ENCODE measurements at regions not wholly inside any gene's neighbourhood (a gene's known extent, or its start where the extent isn't known, plus 50 kb on each side); places are given as distances from the start of the nearest gene placed in this dataset.

GRCh38 chr3:182514236-182514964, 278.9 kb upstream of the ATP11B start:
- Histone ChIP-seq H4K91ac (ENCODE audit: low read depth, low read length) (no peak overlapping the region), H3K36me3 (ENCODE audit: control insufficient read depth in 1 of 2, insufficient read depth in 2 of 2, low read length in 2 of 2) (no peaks in the 10 kb centered on the region), H3K23ac (ENCODE audit: low read length) (no peak overlapping the region), H2AFZ (ENCODE audit: insufficient read depth, low read length, poor library complexity) (no peak overlapping the region), H3K79me2 (ENCODE audit: control insufficient read depth, insufficient read depth, low read length, poor library complexity) (no peaks in the 10 kb centered on the region), H3K14ac (ENCODE audit: low read length) (no peak overlapping the region), H4K12ac (ENCODE audit: low read depth, low read length) (no peak overlapping the region), H2BK12ac (ENCODE audit: low read length) (no peak overlapping the region), H3K4ac (ENCODE audit: low read depth, low read length) (no peak overlapping the region), H3K18ac (ENCODE audit: low read length) (no peak overlapping the region), H4K8ac (ENCODE audit: low read depth, low read length) (no peak overlapping the region), H3K9ac (ENCODE audit: low read length) (no peak overlapping the region), H3K4me3 (ENCODE audit: low read depth, low read length) (no peak overlapping the region), H3K4me1 (ENCODE audit: control insufficient read depth in 1 of 2, insufficient read depth in 2 of 2, low read length in 2 of 2) (no peaks in the 10 kb centered on the region), H2BK120ac (ENCODE audit: insufficient read depth, low read length, poor library complexity) (no peak overlapping the region), H3K27ac (ENCODE audit: low read depth, low read length) (no peak overlapping the region), H3K27me3 (ENCODE audit: insufficient read depth, low read length) (no peaks in the 10 kb centered on the region), H3K79me1 (ENCODE audit: low read length) (no peaks in the 10 kb centered on the region), H3K9me3 (ENCODE audit: insufficient read depth, low read depth, low read length) (no peaks in the 10 kb centered on the region), H2AK5ac (ENCODE audit: low read length) (no peak overlapping the region), H2BK5ac (ENCODE audit: low read depth, low read length, poor library complexity) (no peak overlapping the region), H3K4me2 (ENCODE audit: low read length) (no peak overlapping the region)
- DNase-seq = no peak
- WGBS (ENCODE audit: extremely low coverage, insufficient coverage, insufficient read length) = no CpG with 5 or more reads among the region's 5 CpGs

GRCh38 chr3:182516597-182517336, 276.5 kb upstream of the ATP11B start:
- Histone ChIP-seq H3K23ac (ENCODE audit: low read length) (no peak overlapping the region), H3K4me1 (ENCODE audit: control insufficient read depth in 1 of 2, insufficient read depth in 2 of 2, low read length in 2 of 2) (no peaks in the 10 kb centered on the region), H3K79me1 (ENCODE audit: low read length) (no peaks in the 10 kb centered on the region), H3K9me3 (ENCODE audit: insufficient read depth, low read depth, low read length) (no peaks in the 10 kb centered on the region), H2BK120ac (ENCODE audit: insufficient read depth, low read length, poor library complexity) (no peak overlapping the region), H4K91ac (ENCODE audit: low read depth, low read length) (no peak overlapping the region), H2AFZ (ENCODE audit: insufficient read depth, low read length, poor library complexity) (no peak overlapping the region), H3K36me3 (ENCODE audit: control insufficient read depth in 1 of 2, insufficient read depth in 2 of 2, low read length in 2 of 2) (no peaks in the 10 kb centered on the region), H3K9ac (ENCODE audit: low read length) (no peak overlapping the region), H3K18ac (ENCODE audit: low read length) (no peak overlapping the region), H3K27me3 (ENCODE audit: insufficient read depth, low read length) (no peaks in the 10 kb centered on the region), H3K4me2 (ENCODE audit: low read length) (no peak overlapping the region), H3K14ac (ENCODE audit: low read length) (no peak overlapping the region), H4K12ac (ENCODE audit: low read depth, low read length) (no peak overlapping the region), H2AK5ac (ENCODE audit: low read length) (no peak overlapping the region), H3K27ac (ENCODE audit: low read depth, low read length) (no peak overlapping the region), H2BK5ac (ENCODE audit: low read depth, low read length, poor library complexity) (no peak overlapping the region), H4K8ac (ENCODE audit: low read depth, low read length) (no peak overlapping the region), H3K4ac (ENCODE audit: low read depth, low read length) (no peak overlapping the region), H3K4me3 (ENCODE audit: low read depth, low read length) (no peak overlapping the region), H2BK12ac (ENCODE audit: low read length) (no peak overlapping the region), H3K79me2 (ENCODE audit: control insufficient read depth, insufficient read depth, low read length, poor library complexity) (no peaks in the 10 kb centered on the region)
- DNase-seq = no peak
- no CpG with 5 or more reads among the region's 6 CpGs for WGBS (ENCODE audit: extremely low coverage, insufficient coverage, insufficient read length)

GRCh38 chr3:182519569-182519968, 273.7 kb upstream of the ATP11B start:
- Histone ChIP-seq H4K12ac (ENCODE audit: low read depth, low read length) (no peak overlapping the region), H3K4me3 (ENCODE audit: low read depth, low read length) (no peak overlapping the region), H4K91ac (ENCODE audit: low read depth, low read length) (no peak overlapping the region), H2BK5ac (ENCODE audit: low read depth, low read length, poor library complexity) (no peak overlapping the region), H3K27ac (ENCODE audit: low read depth, low read length) (no peak overlapping the region), H2BK12ac (ENCODE audit: low read length) (no peak overlapping the region), H3K14ac (ENCODE audit: low read length) (no peak overlapping the region), H3K9ac (ENCODE audit: low read length) (no peak overlapping the region), H3K27me3 (ENCODE audit: insufficient read depth, low read length) (no peaks in the 10 kb centered on the region), H3K4ac (ENCODE audit: low read depth, low read length) (no peak overlapping the region), H3K4me2 (ENCODE audit: low read length) (no peak overlapping the region), H3K4me1 (ENCODE audit: control insufficient read depth in 1 of 2, insufficient read depth in 2 of 2, low read length in 2 of 2) (no peaks in the 10 kb centered on the region), H4K8ac (ENCODE audit: low read depth, low read length) (no peak overlapping the region), H3K18ac (ENCODE audit: low read length) (no peak overlapping the region), H2AK5ac (ENCODE audit: low read length) (no peak overlapping the region), H3K9me3 (ENCODE audit: insufficient read depth, low read depth, low read length) (no peaks in the 10 kb centered on the region), H3K79me1 (ENCODE audit: low read length) (no peaks in the 10 kb centered on the region), H2BK120ac (ENCODE audit: insufficient read depth, low read length, poor library complexity) (no peak overlapping the region), H3K36me3 (ENCODE audit: control insufficient read depth in 1 of 2, insufficient read depth in 2 of 2, low read length in 2 of 2) (no peaks in the 10 kb centered on the region), H3K79me2 (ENCODE audit: control insufficient read depth, insufficient read depth, low read length, poor library complexity) (no peaks in the 10 kb centered on the region), H3K23ac (ENCODE audit: low read length) (no peak overlapping the region), H2AFZ (ENCODE audit: insufficient read depth, low read length, poor library complexity) (no peak overlapping the region)
- WGBS (ENCODE audit: extremely low coverage, insufficient coverage, insufficient read length) = no CpG with 5 or more reads among the region's 2 CpGs
- no peak for DNase-seq

GRCh38 chr3:182521339-182521738, 272.0 kb upstream of the ATP11B start:
- H3K14ac ChIP-seq (ENCODE audit: low read length) = no peak overlapping the region
- no peaks in the 10 kb centered on the region for H3K4me1 ChIP-seq (ENCODE audit: control insufficient read depth in 1 of 2, insufficient read depth in 2 of 2, low read length in 2 of 2)
- no peak overlapping the region for H3K23ac ChIP-seq (ENCODE audit: low read length)
- no peaks in the 10 kb centered on the region for H3K79me1 ChIP-seq (ENCODE audit: low read length)
- no peak overlapping the region for H4K12ac ChIP-seq (ENCODE audit: low read depth, low read length)
- no peak overlapping the region for H3K27ac ChIP-seq (ENCODE audit: low read depth, low read length)
- no peak overlapping the region for H2BK12ac ChIP-seq (ENCODE audit: low read length)
- no CpG with 5 or more reads among the region's 3 CpGs for WGBS (ENCODE audit: extremely low coverage, insufficient coverage, insufficient read length)
- H3K36me3 ChIP-seq (ENCODE audit: control insufficient read depth in 1 of 2, insufficient read depth in 2 of 2, low read length in 2 of 2) = no peaks in the 10 kb centered on the region
- DNase-seq = no peak
- no peak overlapping the region for H4K91ac ChIP-seq (ENCODE audit: low read depth, low read length)
- H2BK120ac ChIP-seq (ENCODE audit: insufficient read depth, low read length, poor library complexity) = no peak overlapping the region
- no peak overlapping the region for H3K4me2 ChIP-seq (ENCODE audit: low read length)
- H2AK5ac ChIP-seq (ENCODE audit: low read length) = no peak overlapping the region
- H3K79me2 ChIP-seq (ENCODE audit: control insufficient read depth, insufficient read depth, low read length, poor library complexity) = no peaks in the 10 kb centered on the region
- H3K4ac ChIP-seq (ENCODE audit: low read depth, low read length) = no peak overlapping the region
- H4K8ac ChIP-seq (ENCODE audit: low read depth, low read length) = no peak overlapping the region
- no peak overlapping the region for H3K4me3 ChIP-seq (ENCODE audit: low read depth, low read length)
- H3K18ac ChIP-seq (ENCODE audit: low read length) = no peak overlapping the region
- no peaks in the 10 kb centered on the region for H3K9me3 ChIP-seq (ENCODE audit: insufficient read depth, low read depth, low read length)
- H3K9ac ChIP-seq (ENCODE audit: low read length) = no peak overlapping the region
- no peaks in the 10 kb centered on the region for H3K27me3 ChIP-seq (ENCODE audit: insufficient read depth, low read length)
- H2AFZ ChIP-seq (ENCODE audit: insufficient read depth, low read length, poor library complexity) = no peak overlapping the region
- no peak overlapping the region for H2BK5ac ChIP-seq (ENCODE audit: low read depth, low read length, poor library complexity)
